GM18907 (cell line): ENCODE measurements at regions not wholly inside any gene's neighbourhood (a gene's known extent, or its start where the extent isn't known, plus 50 kb on each side); places are given as distances from the start of the nearest gene placed in this dataset.

ENCODE experiments used
- ATAC-seq: cut with Tn5 transposase; IDR thresholded peaks from one replicate; pipeline ENCODE4 v1.9.1; 2021; ENCODE audit warnings: mild to moderate bottlenecking, moderate library complexity; ENCODE audit not compliant: unreplicated experiment

DNA sequence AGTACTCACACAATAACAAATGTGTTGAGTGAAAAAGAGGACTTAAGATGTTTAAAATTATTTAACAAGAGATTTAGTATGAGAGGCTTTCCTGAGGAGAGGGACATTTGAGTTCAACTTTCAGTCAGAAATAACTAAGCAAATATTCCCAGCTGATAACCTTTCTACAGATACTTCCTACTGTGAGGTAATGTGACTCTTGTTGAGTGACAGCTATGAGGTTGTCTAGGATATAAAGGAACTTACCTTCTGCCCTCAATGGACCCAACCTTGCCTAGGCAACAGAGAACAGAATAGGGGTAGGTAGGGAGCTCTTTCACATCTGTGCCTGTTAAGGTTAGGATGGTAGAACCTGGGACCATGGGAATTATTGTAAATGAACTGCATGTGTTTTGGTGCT, 54.7 kb downstream of the GLUD2 start:
- no peak for ATAC-seq

DNA sequence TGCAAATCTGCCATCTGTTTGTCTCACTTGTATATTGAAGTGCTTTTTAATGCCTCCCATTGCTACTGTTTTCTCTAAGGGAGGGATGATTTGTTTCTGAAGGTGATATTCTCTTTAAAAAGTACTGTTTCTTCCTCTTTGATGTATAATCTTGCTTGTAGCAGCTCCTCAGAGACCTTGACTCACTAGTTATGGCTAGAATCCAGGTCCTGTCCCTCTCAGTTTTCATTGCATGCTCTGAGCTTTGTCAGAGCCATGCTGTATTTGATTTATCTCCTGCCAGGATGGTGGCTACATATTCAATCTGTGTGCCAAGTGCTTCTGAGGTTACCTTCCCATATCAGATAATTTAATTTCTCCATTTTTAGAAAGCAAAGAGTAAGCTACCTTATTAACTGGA, 56.0 kb downstream of the GLUD2 start:
- ATAC-seq: no peak

DNA sequence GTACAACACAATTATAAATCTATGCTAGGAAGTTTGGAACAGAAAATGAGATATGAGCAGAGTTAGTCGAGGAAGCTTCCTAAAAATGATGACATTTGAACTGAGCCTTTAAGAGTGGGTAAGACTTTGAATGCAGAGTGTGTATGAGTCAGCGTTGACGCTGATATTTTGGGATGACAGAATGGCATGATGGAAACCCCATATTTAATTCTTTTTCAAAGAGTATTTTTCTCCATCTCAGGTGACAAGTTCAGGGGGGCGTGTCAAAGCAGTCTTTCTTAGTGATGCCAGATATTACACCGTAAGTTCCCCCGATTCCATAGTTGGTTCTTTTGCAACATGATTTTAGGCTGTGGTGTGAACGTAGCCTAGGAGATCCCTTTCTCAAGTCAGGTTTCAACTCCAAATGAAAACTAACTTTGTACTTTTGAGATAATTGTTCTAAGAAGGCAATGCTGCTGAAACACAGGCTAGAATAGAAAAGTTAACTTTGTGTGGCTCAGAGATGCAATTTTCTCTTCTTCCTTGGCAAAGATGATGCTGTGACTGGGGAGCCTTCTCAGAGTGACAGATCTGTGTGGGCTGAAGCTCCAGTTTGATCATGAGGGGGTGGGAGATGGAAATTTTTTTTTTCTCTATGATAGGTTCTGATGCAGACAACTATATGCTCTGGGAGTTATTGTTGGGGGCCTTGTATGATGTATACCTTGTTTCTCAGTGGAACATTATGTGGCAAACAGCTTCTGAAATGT, 59.2 kb downstream of the GLUD2 start:
- ATAC-seq: no peak

DNA sequence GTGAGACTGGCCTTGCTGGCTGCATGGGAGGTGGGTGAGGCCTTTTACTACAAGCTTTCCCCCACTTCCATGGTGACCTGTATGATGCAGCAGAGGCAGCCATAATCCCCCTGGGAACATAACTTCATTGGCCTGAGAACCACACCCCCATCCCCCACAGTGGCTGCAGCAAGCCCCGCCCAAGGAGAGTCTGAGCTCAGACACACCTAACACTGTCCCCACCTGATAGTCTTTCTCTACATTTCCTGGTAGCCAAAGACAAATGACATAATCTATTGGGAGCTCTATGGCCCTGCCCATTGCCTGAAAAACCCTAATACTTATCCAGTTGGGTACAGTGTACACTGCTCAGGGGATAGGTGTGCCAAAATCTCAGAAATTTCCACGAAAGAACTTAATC, 62.6 kb downstream of the GLUD2 start:
- no peak for ATAC-seq

DNA sequence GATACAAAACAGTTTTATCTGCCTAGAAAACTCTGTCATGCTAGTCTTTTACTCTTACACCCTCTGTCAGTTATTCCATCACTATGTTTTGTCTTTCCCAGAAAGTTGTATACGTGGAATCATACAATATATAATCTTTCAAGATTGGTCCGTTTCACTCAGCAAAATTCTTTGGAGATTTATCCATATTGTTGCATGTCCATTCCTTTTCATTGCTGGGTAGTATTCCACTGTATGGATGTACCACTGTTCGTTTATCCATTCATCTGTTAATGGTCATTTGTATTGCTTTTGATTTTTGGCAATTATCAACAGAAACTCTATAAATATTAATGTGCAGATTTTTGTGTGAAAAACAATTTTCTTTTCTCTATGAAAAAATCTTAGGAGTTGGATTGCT, 63.1 kb downstream of the GLUD2 start:
- no peak for ATAC-seq

DNA sequence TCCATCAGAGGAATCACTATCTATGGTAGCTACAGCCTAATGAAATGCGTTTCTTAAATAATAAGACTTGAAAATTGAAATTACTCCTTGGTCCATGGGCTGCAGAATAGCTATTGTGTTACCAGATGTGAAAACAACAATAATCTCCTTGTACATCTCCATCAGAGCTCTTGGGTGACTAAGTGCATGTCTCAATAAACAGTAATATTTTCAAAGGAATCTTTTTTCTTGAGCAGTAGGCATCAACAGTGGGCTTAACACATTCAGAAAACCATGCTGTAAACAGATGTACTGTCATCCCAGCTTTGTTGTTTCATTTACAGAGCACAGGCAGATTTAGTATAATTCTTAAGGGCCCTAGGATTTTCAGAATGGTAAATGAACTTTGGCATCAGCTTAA, 67.3 kb downstream of the GLUD2 start:
- ATAC-seq: no peak

DNA sequence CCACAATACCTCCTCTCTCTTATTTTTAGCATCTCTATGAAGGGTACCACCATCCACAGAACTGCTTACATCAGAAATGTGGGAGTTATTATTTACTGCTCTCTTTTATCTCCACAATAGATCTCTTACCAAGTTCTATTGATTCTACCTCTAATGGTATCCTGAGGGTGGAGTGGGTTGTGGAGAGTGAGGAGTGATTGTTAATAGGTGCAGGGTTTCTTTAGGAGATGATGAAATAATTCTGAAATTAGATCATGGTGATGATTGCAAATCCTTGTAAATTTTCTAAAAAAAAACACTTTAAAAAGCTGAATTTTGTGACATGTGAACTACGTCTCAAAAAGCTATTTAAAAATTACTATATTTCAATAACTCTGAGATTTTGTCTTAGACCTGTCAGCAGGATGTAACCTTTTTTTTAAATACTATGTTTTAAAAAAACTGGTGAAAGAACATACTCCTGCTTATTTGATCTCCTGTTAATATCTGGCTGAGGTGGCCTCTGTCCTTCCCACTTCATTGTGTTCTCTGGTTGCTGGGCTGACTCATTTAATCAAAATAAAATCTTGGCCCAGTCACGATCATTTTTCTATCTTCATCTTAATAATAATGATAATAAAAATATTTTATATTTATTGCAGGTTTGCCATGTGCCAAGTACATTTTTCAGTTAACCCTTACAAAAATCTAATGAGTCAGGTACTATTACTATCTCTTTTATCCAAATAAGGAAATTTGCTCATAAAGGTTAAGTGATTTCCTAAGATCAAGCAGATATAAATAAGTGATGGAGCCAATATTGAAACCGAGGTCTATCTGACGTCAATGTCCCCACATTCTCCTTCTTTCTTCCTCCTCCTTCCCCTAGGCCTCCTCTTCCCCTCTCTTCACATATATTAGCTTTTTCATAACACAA, 73.5 kb downstream of the GLUD2 start:
- ATAC-seq: no peak

DNA sequence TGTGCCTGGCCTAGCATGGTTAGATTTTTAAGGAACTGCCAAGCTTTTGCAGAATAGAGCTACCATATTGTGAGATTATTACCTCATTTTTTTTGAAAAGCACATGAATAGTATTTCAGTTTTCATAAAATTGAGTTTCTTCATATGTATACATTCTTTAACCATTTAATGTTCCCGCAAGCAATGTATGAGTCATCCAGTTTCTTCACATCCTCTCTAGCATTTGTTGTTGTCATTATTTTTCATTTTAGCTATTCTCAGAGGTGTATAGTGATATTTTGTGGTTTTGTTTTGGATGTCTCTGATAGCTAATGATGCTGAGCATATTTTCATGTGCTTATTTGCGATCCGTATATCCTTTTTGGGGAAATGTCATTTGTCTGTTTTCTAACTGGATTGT, 74.9 kb downstream of the GLUD2 start:
- ATAC-seq: no peak

DNA sequence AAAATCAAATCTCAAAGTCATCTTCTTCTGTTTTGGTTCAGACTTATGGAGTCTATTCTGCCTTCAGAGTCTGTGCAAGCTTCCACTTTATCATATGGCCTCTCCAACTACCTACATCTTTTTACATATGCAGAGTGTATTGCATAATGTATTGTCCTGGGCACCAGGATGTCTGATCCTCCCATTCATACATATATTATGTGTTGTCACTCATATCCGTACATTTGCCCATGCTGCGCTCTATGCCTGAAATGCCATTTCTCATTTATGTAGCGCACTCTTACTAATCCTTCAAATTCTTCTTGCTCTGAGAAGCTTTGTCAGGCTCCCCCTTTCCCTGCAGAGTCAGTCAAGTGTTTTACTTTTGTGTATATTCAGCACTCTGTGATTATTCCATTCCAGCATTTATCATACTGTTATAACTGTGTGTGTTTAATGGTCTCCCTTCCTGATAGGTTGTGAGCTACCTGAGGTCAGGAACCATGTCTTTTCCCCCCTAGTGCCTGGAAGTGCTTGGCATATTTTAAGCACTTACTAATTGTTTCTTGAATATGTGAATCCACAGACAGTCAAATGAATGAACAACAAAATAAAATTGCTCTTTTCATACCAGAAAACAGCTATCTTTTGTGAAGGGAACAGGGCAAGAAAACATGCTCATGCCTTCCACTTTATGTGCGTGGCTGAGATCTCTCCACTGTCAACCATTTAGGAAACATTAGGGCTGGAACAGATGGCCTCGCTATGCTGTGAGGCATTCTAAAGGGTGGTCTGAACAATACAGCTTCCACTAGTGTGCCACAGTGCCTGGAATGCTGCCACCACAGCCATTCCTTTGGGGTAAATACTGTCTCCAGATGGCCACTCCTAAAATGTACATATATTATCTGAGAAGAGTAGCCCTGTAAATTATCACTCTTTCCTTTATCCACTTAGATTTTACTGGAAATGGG, 81.8 kb downstream of the GLUD2 start:
- ATAC-seq: no peak

DNA sequence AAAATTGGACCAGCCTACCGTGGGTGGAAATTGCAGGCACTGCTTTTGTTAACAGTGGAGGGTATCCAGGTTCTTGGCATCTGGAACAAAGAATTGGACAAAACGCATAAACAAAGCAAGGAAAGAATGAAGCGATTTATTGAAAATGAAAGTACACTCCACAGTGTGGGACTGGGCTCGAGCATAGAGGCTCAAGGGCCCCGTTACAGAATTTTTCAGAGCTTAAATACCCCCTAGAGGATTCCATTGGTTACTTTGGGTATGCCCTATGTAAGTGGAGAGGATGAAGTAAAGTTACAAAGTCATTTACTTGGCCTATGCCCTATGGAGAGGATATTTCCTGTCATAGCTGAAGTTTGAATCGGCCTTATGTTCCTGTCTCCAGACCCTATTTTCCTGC, 85.3 kb downstream of the GLUD2 start:
- no peak for ATAC-seq

DNA sequence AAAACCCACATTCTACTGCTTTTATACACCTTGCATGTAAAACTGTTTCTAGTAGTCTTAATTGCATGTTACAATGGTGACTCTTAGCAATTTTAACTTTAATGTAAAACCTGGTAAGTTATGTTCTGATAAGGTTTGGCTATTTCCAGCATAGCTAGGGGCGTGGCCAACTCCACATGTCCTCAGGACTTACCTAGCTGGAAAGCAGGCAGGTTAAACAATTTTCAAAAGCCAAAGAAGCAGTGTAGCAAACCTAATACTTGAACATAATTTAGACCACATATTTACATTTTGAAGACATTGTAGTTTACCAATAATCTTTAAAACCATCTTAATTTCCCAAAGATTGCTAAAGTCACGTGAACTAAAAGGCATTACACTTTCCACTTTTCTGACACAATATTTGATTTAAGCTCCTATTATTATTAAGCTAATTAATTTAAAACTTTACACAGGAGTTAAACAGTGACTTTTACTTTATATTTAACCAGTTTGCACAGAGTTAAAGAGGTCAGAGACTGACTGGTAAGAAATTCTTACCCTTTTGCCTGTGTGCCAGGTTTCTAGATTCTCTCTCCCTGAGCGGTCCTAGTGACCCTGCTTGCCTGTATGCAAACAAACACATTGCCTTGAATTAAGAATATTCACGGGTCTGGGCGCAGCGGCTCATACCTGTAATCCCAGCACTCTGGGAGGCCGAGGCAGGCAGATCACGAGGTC, 88.2 kb downstream of the GLUD2 start:
- no peak for ATAC-seq

DNA sequence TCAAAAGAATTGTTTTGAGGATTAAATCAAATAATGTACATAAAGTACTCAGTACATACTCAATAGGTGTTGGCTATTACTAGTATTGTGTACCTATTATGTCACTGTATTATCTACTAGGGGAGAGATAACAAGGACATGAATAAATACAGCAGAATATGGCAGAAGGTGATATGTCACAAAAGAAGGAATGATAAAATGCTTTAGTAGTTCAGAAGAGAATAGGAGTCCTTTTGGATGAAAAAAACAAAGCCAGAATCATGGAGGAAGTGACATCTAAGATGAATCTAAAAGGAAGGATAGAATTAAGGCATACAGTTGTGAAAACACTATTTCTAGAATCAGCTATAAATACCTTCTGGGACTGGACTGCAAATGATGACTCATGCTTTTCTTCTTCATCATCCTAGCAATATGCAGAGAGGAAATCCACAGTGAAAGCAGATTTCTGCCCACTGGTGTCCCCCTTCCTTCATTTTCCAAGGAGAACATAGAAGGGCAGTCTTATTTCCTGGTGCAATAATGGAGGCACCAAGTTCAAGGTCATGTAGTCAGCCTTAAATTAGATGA, 98.7 kb downstream of the GLUD2 start:
- ATAC-seq: no peak

DNA sequence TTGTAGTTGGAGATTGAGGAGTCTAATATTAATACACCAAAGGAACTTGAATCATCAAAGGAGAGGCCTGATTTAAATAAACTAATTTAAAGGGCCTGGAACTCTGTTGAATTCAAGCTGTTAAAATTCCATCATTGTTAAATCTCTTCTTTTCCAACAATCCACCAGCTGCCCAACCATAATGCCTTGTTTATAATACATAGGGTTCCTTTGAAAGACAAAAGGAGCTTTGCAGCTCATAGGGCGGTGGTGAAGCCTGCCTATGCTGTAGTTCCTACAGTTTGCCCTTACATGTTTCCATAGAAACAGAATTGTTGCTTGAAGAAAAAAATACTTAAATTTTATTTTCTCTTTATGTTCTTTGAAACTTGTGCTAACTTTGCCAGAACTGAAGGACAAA, 102.8 kb downstream of the GLUD2 start:
- no peak for ATAC-seq

DNA sequence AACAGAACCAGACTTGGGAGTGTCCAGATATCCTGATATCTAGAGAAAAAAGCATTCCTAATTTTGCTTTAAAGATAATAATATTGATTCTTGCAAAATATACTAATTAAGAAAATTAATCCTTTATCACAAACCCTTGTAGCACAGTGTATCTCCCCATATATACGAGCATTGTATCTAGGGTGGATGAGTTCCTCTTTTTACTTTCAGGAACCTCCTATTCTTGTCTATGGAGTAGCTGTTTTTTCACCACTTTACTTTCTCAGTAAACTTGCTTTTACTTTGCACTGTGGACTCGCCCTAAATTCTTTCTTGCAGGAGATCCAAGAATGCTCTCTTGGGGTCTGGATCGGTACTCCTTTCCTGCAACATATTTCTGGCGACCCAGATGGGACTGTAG, 103.9 kb downstream of the GLUD2 start:
- ATAC-seq: peak; percentile 62

DNA sequence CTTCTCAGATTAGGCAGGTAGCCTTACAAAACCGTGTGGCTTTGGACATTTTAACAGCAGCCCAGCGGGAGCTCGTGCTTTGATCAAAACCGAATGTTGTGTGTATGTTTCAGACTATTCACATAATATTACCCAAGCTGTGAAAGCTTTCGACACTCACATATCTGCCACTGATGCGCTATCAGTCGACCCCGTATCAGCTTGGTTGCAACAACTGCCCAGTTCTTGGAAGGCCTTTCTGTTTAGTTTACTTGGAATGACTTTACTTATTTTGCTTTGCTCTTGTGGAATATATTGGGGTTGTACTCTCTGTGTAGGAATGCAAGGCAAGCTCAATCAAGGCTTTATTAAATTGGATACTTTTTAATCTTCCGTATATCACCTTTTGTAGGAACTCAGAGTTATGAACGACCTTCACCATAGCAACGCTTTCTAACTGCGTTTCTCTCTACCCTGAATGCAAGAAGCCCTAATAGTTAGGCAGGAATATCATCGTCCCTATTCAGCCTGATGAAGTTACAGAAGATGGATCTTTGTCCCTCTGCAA, 107.5 kb downstream of the GLUD2 start:
- ATAC-seq: no peak

DNA sequence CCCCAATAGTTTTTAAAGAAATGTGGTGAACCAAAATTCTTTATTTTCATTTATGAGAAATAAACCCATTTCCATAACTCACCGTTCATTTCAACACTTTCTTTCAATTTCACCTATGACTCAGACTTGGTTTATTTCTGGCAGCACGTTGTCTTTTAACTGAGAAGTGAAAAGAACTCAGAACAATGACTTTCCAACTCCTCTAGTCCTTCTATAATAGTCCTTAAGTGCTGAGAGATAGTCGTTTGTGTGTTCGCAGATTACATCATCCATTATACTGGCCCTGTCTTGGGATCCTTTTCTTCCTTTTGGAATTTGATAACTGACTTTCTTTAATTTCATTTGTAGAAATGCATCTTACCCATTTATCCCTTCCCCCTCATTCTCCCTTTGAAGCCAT, 113.6 kb downstream of the GLUD2 start:
- ATAC-seq: peak; percentile 78

DNA sequence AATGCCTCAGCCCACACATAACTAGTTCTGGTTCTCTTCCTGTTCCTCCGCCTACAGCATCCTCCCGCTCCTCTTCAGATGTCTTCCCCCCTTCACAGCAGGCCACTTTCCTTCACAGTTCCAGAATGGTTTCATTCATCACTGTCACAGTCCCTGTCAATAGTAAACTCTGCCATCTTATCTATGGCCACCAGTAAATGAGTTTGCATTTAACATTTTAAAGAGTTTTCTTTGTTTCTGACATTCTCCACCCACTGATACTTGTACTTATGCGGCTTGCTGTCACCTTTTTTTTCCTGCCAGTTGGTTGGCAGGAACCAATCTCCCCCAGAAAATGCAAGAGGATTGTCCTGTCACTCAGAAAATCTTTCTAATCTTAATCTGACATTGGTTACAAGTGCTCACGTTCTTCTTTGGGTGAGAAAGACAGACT, 114.1 kb downstream of the GLUD2 start:
- peak; percentile 70 for ATAC-seq

DNA sequence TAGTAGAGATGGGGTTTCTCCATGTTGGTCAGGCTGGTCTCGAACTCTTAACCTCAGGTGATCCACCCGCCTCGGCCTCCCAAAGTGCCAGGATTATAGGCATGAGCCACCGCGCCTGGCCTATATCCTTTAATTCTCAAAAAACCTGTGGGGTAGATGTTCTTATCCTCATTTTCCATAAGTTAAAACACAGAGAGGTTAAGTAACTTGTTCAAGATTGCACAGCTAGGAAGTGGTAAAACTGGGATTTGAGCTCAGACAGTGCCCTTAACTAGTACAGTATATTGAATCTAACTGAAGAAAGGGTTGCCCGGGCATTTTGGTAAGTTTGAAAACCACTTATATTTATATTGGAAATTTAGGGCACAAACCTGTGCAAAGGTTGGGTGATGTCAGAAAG, 116.0 kb downstream of the GLUD2 start:
- ATAC-seq: no peak

DNA sequence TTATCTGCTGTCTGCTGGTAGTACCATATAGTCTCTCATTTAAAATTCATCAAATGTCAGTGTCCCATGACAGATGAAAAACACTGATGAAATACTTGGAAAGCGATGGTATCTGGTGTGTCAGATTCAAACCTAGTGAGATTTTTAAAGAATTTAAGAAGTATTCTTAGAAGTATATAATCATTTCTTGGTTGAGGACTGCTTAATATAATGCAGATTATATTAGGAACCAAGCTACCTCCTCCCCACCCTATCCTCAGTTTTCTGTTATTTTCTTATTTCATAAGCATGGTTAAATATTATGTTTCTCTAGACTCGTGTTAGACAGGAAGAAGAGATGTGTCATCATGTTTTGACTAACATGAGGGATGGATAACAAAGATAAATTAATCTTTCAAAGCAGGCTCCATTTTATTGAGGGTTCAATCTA, 118.5 kb downstream of the GLUD2 start:
- ATAC-seq: no peak
